Astrocyte (in vitro differentiated cells and primary cell): ENCODE measurements at regions not wholly inside any gene's neighbourhood (a gene's known extent, or its start where the extent isn't known, plus 50 kb on each side); places are given as distances from the start of the nearest gene placed in this dataset.

Source experiments
- DNase-seq: peaks from one replicate; pipeline ENCODE4 v3.0.0-alpha.2; 2010; ENCODE audit warnings: low read depth
- FAIRE-seq: peaks from 2 replicates; lab custom pipeline; 2011; peaks lifted over from hg19 to GRCh38; lab: Jason Lieb, UNC
- H2AFZ ChIP-seq: 2 replicates; pipeline ENCODE4 v1.6.0; 2012; ENCODE audit warnings: low read depth, low read length, inconsistent platforms
- H3K27ac ChIP-seq: 2 replicates; pipeline ENCODE4 v1.5.1; 2011; ENCODE audit warnings: low read depth, low read length, inconsistent platforms
- H3K27me3 ChIP-seq: 2 replicates; pipeline ENCODE4 v1.6.0; 2011; ENCODE audit warnings: low read length, inconsistent platforms; ENCODE audit not compliant: insufficient read depth
- H3K36me3 ChIP-seq: 2 replicates; pipeline ENCODE4 v1.5.1; 2011; ENCODE audit warnings: low read length, inconsistent platforms; ENCODE audit not compliant: insufficient read depth
- H3K4me1 ChIP-seq: 2 replicates; pipeline ENCODE4 v1.5.1; 2011; ENCODE audit warnings: low read length, inconsistent platforms; ENCODE audit not compliant: insufficient read depth
- H3K4me2 ChIP-seq: 2 replicates; pipeline ENCODE4 v1.6.0; 2012; ENCODE audit warnings: low read length, inconsistent platforms
- H3K4me3 ChIP-seq: 2 replicates; pipeline ENCODE4 v1.5.1; 2011; ENCODE audit warnings: low read depth, mild to moderate bottlenecking, low read length, inconsistent platforms; ENCODE audit not compliant: insufficient read depth
- H3K79me2 ChIP-seq: 2 replicates; pipeline ENCODE4 v1.6.0; 2012; ENCODE audit warnings: mild to moderate bottlenecking, low read length, inconsistent platforms; ENCODE audit not compliant: insufficient read depth
- H3K9ac ChIP-seq: 2 replicates; pipeline ENCODE4 v1.6.0; 2012; ENCODE audit warnings: mild to moderate bottlenecking, low read length, inconsistent platforms
- H3K9me3 ChIP-seq: 2 replicates; pipeline ENCODE4 v1.5.1; 2012; ENCODE audit warnings: low read depth, mild to moderate bottlenecking, low read length, inconsistent platforms; ENCODE audit not compliant: insufficient read depth
- H4K20me1 ChIP-seq: 2 replicates; pipeline ENCODE4 v1.6.0; 2012; ENCODE audit warnings: low read length, inconsistent platforms; ENCODE audit not compliant: insufficient read depth
- H3K27ac Mint-ChIP-seq: one replicate; pipeline ENCODE4 v1.8.0; 2021; ENCODE audit warnings: mild to moderate bottlenecking, mixed read lengths; ENCODE audit not compliant: unreplicated experiment
- H3K27me3 Mint-ChIP-seq: one replicate; pipeline ENCODE4 v1.8.0; 2021; ENCODE audit warnings: low read depth, mixed read lengths; ENCODE audit not compliant: unreplicated experiment
- H3K36me3 Mint-ChIP-seq: one replicate; pipeline ENCODE4 v1.8.0; 2021; ENCODE audit warnings: low read depth, mixed read lengths; ENCODE audit not compliant: unreplicated experiment
- H3K4me1 Mint-ChIP-seq: one replicate; pipeline ENCODE4 v1.8.0; 2021; ENCODE audit warnings: low read depth, mixed read lengths; ENCODE audit not compliant: unreplicated experiment
- H3K4me3 Mint-ChIP-seq: one replicate; pipeline ENCODE4 v1.8.0; 2021; ENCODE audit warnings: mild to moderate bottlenecking, moderate library complexity, mixed read lengths; ENCODE audit not compliant: unreplicated experiment
- H3K9me3 Mint-ChIP-seq: one replicate; pipeline ENCODE4 v1.8.0; 2021; ENCODE audit warnings: mild to moderate bottlenecking, mixed read lengths; ENCODE audit not compliant: unreplicated experiment
- EZH2 ChIP-seq: IDR thresholded peaks from 2 replicates; pipeline ENCODE4 v1.6.1; 2012; ENCODE audit warnings: mild to moderate bottlenecking, low read length, inconsistent platforms; ENCODE audit not compliant: insufficient read depth
- TF ChIP-seq, protein P1 (sequence below): IDR thresholded peaks from 2 replicates; pipeline ENCODE4 v1.5.1; 2011; ENCODE audit warnings: low read depth, mild to moderate bottlenecking, inconsistent platforms, low read length, moderate library complexity; ENCODE audit not compliant: insufficient read depth

DNA sequence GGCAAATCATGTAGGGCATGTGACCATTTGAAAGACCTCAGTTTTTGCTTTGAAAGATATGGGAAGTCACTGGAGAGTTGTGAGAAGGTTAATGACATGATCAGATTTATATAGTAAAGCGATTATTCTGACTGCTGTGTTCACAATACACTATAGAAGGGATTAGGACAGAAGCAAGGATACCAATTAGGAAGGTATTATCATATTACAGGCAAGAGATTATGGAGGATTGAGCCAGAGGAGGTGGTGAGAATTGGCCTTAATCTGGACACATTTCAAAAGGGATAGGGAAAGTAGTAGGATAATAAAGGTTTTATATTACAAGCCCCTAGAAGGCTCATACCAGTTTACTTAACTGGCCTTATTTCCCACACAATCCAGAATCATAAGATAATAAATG, 124.9 kb upstream of the POF1B start:
- Histone ChIP-seq H2AFZ (no peak overlapping the region), H3K9ac (no peak overlapping the region), H4K20me1 (no peaks in the 10 kb centered on the region), H3K79me2 (no peaks in the 10 kb centered on the region), H3K9me3 (no peaks in the 10 kb centered on the region), H3K36me3 (no peaks in the 10 kb centered on the region), H3K4me1 (no peaks in the 10 kb centered on the region), H3K27ac (no peak overlapping the region), H3K27me3 (no peaks in the 10 kb centered on the region), H3K4me2 (no peak overlapping the region), H3K4me3 (no peak overlapping the region)
- TF ChIP-seq, protein P1, sequence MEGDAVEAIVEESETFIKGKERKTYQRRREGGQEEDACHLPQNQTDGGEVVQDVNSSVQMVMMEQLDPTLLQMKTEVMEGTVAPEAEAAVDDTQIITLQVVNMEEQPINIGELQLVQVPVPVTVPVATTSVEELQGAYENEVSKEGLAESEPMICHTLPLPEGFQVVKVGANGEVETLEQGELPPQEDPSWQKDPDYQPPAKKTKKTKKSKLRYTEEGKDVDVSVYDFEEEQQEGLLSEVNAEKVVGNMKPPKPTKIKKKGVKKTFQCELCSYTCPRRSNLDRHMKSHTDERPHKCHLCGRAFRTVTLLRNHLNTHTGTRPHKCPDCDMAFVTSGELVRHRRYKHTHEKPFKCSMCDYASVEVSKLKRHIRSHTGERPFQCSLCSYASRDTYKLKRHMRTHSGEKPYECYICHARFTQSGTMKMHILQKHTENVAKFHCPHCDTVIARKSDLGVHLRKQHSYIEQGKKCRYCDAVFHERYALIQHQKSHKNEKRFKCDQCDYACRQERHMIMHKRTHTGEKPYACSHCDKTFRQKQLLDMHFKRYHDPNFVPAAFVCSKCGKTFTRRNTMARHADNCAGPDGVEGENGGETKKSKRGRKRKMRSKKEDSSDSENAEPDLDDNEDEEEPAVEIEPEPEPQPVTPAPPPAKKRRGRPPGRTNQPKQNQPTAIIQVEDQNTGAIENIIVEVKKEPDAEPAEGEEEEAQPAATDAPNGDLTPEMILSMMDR = no peak
- no peak for TF ChIP-seq EZH2
- FAIRE-seq (peak; percentile 67), DNase-seq (no peak)
- H3K36me3 Mint-ChIP-seq = no peaks in the 10 kb centered on the region
- H3K27me3 Mint-ChIP-seq = no peaks in the 10 kb centered on the region
- peaks cover 2% of the 10 kb centered on the region for H3K4me1 Mint-ChIP-seq
- H3K27ac Mint-ChIP-seq = no peak overlapping the region
- no peaks in the 10 kb centered on the region for H3K9me3 Mint-ChIP-seq
- no peak overlapping the region for H3K4me3 Mint-ChIP-seq

DNA sequence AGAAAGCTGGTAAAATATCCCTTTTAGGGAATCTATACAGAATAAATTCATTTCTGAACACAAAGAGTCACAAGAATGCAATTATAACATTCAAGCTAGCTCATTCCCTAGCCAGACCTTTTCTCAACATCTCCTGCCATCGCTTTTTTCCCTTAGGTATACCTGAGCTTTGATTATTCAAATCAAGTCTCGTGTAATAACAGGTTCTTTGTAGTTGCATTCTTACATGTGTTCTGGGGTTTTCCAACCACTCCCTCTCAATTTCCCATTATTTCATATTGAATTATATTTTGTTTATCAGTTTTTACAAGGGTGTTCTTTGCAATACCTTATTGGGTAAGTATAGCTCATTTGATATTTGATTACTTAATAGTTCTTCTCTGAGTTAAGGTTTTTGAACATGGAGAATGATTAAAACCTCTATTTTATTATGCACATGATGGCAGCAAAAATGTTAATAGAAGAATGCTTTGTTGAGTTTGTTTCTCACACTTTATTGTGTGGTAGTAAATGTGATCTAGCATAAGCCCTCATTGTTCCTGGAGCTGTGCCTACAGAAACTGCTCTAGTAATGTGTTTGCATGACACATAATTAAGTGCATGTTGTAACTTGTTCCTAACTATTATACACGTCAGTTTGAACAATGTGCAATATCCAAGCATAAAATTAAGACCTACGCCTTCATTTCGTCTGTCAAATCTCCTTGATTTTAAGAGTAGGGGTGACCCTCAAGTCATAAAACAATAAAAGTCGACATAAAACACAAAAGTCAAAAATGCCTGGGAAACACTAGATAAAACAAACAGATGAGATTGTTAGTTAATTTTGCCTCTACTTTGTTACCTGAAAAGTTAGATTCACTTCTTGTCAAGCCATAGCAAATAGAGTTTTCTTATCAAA, 124.0 kb upstream of the POF1B start:
- Histone ChIP-seq H3K4me3 (no peak overlapping the region), H3K27me3 (no peaks in the 10 kb centered on the region), H4K20me1 (no peaks in the 10 kb centered on the region), H2AFZ (no peak overlapping the region), H3K79me2 (no peaks in the 10 kb centered on the region), H3K9me3 (no peaks in the 10 kb centered on the region), H3K9ac (no peak overlapping the region), H3K4me1 (no peaks in the 10 kb centered on the region), H3K27ac (no peak overlapping the region), H3K4me2 (no peak overlapping the region), H3K36me3 (no peaks in the 10 kb centered on the region)
- no peaks in the 10 kb centered on the region for H3K36me3 Mint-ChIP-seq
- TF ChIP-seq, protein P1 = no peak
- TF ChIP-seq EZH2 = no peak
- peaks cover 6% of the 10 kb centered on the region for H3K4me1 Mint-ChIP-seq
- H3K4me3 Mint-ChIP-seq = no peak overlapping the region
- no peaks in the 10 kb centered on the region for H3K27me3 Mint-ChIP-seq
- DNase-seq = no peak
- H3K9me3 Mint-ChIP-seq = no peaks in the 10 kb centered on the region
- no peak overlapping the region for H3K27ac Mint-ChIP-seq
- FAIRE-seq = peak; percentile 98

DNA sequence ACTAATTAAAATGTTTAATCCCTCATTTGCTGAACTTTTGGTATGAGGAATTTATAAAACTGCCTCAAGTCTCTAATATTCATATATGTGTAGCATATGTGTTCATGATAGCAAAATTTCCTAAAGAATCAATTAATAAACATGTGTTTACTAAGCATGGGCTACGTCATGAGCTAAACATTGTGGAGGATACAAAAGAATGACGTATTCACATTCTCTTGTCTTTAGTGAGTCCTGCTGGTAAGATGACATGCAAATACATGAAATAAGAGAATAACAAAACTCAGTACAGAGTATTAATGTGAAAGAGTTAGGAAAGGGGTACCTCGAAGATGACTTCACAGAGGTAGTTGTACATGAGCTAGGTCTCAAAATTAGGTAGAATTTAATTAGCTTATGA, 121.9 kb upstream of the POF1B start:
- no peak overlapping the region for H3K4me2 ChIP-seq
- H3K9me3 ChIP-seq = no peaks in the 10 kb centered on the region
- no peak overlapping the region for H3K9ac ChIP-seq
- no peaks in the 10 kb centered on the region for H4K20me1 ChIP-seq
- no peak overlapping the region for H3K27ac ChIP-seq
- no peak for TF ChIP-seq EZH2
- TF ChIP-seq, protein P1 = no peak
- H2AFZ ChIP-seq = no peak overlapping the region
- no peak overlapping the region for H3K4me3 ChIP-seq
- H3K9me3 Mint-ChIP-seq = no peaks in the 10 kb centered on the region
- H3K27me3 Mint-ChIP-seq = no peaks in the 10 kb centered on the region
- no peaks in the 10 kb centered on the region for H3K36me3 ChIP-seq
- FAIRE-seq (peak; percentile 32), DNase-seq (no peak)
- H3K4me1 Mint-ChIP-seq = peaks cover 7% of the 10 kb centered on the region
- H3K79me2 ChIP-seq = no peaks in the 10 kb centered on the region
- no peaks in the 10 kb centered on the region for H3K27me3 ChIP-seq
- H3K4me3 Mint-ChIP-seq = no peak overlapping the region
- no peaks in the 10 kb centered on the region for H3K36me3 Mint-ChIP-seq
- H3K27ac Mint-ChIP-seq = no peak overlapping the region
- H3K4me1 ChIP-seq = no peaks in the 10 kb centered on the region
